Right lobe of liver (tissue), 4 donors: ENCODE measurements at regions not wholly inside any gene's neighbourhood (a gene's known extent, or its start where the extent isn't known, plus 50 kb on each side); places are given as distances from the start of the nearest gene placed in this dataset.
"Not testable (repeated sequence)": the region's sequence is repeated elsewhere in the genome, so short reads cannot be mapped to it uniquely, and the experiment has no call there.

ENCODE experiments used
- CTCF ChIP-seq, 4 donors: fragments of 200-600 bp in 3 of 4; fragments of 450-650 bp in 1 of 4; IDR thresholded peaks; one replicate each; pipeline versions ENCODE4 v1.5.1 to v1.8.0; 2016 to 2022; ENCODE audit warnings: antibody characterized with exemption in 4 of 4, mild to moderate bottlenecking in 2 of 4
- POLR2A ChIP-seq: fragments of 450-650 bp; IDR thresholded peaks from one replicate; pipeline ENCODE4 v1.6.1; 2017; ENCODE audit warnings: antibody characterized with exemption, mild to moderate bottlenecking
- donor health status: DM: no; HTN: no; CAD: no.
- donor health status: DM: no; HTN: no; CAD: no.
- donor health status: DM: no; HTN: yes; CAD: no.

GRCh38 chr11:98394500-98394899 lies 626.2 kb upstream of the CNTN5 start:
- not testable (repeated sequence) for TF ChIP-seq CTCF (IDR thresholded peaks at IDR 0.05); POLR2A
